ENCODE measurements at regions not wholly inside any gene's neighbourhood (a gene's known extent, or its start where the extent isn't known, plus 50 kb on each side); places are given as distances from the start of the nearest gene placed in this dataset.

DNA sequence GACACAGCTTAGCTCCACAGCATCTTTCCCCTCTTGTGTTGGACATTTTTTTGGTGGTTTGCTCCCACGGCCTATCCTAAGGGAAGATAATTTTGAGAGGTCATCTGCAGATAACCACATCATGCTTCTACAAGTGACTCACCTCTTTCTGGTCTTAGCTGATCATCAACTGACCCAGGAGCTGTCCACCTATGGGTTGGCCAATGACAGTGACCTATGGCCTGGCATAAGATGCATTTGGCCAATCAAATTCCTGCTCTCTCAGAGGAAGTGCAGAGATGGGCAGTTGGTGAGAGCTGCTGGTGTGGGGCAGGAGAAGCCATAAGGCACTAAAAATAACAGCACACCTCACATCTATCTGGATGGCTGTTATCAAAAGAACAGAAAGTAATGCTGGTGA lies 100.0 kb upstream of the CLDN14 start:
- H3K4me3 ChIP-seq (ENCODE audit: low read length), result no peak overlapping the region
- H3K9me3 ChIP-seq (replicated peaks; ENCODE audit: low read length), result no peaks in the 10 kb centered on the region
- no peaks in the 10 kb centered on the region for H3K36me3 ChIP-seq (ENCODE audit: insufficient read depth, low read length)
- H3K27me3 ChIP-seq (ENCODE audit: control insufficient read depth, insufficient read depth, low read length), result peaks cover 74% of the 10 kb centered on the region
- H3K4me1 ChIP-seq (ENCODE audit: control insufficient read depth, insufficient read depth, low read length), result no peaks in the 10 kb centered on the region
- H3K9ac ChIP-seq (ENCODE audit: low read depth, low read length), result no peak overlapping the region
- no peak overlapping the region for H3K4me2 ChIP-seq (ENCODE audit: low read length)

DNA sequence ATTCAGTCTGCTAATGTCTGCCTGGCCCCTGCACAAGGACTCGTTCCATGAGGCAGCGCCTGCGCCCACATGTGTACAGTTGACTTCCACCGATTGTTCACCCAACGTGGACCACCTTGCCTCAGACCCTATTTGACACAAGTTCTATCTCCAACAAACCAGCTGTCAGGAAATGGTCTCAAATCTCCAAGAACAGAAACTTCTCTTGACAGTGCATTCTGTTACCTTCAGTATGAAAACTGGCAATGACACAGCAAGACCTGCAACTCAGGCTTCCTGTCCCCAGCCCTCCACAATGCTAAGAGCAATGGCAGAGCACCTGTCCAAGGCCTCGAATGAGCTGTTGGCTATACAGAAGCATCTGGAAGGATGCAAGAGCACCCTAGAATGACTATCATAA lies 102.3 kb upstream of the CLDN14 start:
- Histone ChIP-seq H3K4me3 (ENCODE audit: low read length) (no peak overlapping the region), H3K9ac (ENCODE audit: low read depth, low read length) (no peak overlapping the region), H3K36me3 (ENCODE audit: insufficient read depth, low read length) (no peaks in the 10 kb centered on the region), H3K9me3 (replicated peaks; ENCODE audit: low read length) (no peaks in the 10 kb centered on the region), H3K4me1 (ENCODE audit: control insufficient read depth, insufficient read depth, low read length) (no peaks in the 10 kb centered on the region), H3K4me2 (ENCODE audit: low read length) (no peak overlapping the region), H3K27me3 (ENCODE audit: control insufficient read depth, insufficient read depth, low read length) (peaks cover 59% of the 10 kb centered on the region)

DNA sequence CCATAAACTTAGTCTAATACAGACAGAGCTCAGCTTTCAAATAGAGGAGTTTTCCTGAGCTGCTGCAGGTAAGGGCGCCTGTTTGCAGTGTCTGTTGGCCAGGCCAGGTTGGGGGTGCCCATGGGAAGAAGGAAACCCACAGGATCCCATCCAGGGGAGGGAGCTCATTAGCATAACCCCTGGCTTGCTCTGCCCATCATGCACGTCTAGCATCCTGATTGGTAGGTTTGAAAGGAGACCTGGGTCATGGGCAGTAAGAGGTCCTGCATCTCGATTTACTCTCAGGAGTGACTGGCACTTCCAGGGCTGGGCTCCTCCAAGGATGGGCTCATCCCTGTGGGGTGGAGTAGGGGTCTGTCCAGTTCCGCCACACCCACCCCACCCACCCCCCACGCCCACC lies 103.7 kb upstream of the CLDN14 start:
- Histone ChIP-seq H3K36me3 (ENCODE audit: insufficient read depth, low read length) (no peaks in the 10 kb centered on the region), H3K9me3 (replicated peaks; ENCODE audit: low read length) (no peaks in the 10 kb centered on the region), H3K9ac (ENCODE audit: low read depth, low read length) (no peak overlapping the region), H3K4me2 (ENCODE audit: low read length) (no peak overlapping the region), H3K27me3 (ENCODE audit: control insufficient read depth, insufficient read depth, low read length) (peaks cover 56% of the 10 kb centered on the region), H3K4me1 (ENCODE audit: control insufficient read depth, insufficient read depth, low read length) (no peaks in the 10 kb centered on the region), H3K4me3 (ENCODE audit: low read length) (no peak overlapping the region)

DNA sequence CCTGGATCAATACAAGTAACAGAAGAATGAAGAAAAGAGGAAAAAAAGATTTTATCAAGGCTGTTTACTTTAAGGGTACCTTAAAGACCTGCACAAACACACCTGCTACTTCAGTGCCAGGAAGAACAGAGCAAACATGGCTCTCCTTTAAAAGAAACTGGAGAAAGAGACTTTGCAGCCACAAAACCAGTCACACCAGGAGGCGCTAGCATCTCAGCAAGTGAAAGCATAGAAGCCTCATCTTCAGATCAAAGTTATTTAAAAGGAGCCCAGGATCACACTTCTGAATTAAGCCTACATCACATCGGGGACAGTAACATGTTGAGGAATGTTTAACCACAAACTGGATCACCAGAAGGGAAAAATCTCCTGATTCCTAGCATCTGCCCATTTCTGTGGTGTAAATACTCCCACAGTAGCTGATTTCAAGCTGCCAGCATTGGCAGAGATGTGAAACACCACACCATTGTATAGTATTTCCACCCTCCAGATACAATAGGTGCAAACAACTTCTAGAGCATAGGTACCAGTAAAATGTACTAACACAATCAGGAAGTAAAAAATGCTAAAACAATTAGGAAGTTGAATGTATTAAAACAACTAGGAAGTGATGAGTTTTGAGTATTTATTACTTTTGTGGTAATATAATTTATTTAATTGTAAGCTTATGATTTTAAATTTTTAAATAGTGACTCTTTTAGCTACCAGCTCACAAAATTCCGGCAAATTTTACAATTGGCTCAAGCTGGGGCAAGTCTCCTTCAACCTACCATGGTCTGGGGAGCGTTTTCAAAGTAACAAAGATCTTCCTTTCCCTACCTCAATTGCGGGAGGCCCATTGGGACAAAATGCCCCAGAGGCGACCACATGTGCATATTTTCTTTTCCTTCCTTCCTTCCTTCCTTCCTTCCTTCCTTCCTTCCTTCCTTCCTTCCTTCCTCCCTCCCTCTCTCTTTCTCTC lies 105.3 kb upstream of the CLDN14 start:
- peaks cover 43% of the 10 kb centered on the region for H3K27me3 ChIP-seq (ENCODE audit: control insufficient read depth, insufficient read depth, low read length)
- H3K4me1 ChIP-seq (ENCODE audit: control insufficient read depth, insufficient read depth, low read length), result no peaks in the 10 kb centered on the region
- H3K4me2 ChIP-seq (ENCODE audit: low read length), result no peak overlapping the region
- no peak overlapping the region for H3K9ac ChIP-seq (ENCODE audit: low read depth, low read length)
- H3K4me3 ChIP-seq (ENCODE audit: low read length), result no peak overlapping the region
- no peaks in the 10 kb centered on the region for H3K9me3 ChIP-seq (replicated peaks; ENCODE audit: low read length)
- H3K36me3 ChIP-seq (ENCODE audit: insufficient read depth, low read length), result no peaks in the 10 kb centered on the region

DNA sequence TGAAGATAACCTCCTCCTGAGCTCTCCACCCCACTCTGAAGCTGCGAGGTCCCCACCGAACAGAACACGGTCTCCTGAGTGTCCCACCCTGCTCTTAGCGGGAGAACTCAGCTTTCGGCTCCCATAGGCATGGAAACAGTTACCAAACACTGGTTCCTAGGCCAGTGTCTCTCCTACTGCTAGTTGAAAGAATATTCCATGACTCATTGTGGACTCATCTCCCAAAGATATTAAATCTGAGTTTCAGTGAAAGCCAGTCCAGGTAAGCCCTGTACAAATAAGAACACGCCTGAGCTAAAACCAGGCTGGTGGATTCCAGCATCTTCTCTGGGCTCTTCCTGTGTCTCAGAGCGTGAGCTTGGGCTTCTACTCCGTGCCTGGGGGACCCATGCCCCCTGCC lies 107.5 kb upstream of the CLDN14 start:
- peaks cover 30% of the 10 kb centered on the region for H3K27me3 ChIP-seq (ENCODE audit: control insufficient read depth, insufficient read depth, low read length)
- H3K9me3 ChIP-seq (replicated peaks; ENCODE audit: low read length), result no peaks in the 10 kb centered on the region
- H3K4me3 ChIP-seq (ENCODE audit: low read length), result no peak overlapping the region
- no peaks in the 10 kb centered on the region for H3K4me1 ChIP-seq (ENCODE audit: control insufficient read depth, insufficient read depth, low read length)
- no peak overlapping the region for H3K9ac ChIP-seq (ENCODE audit: low read depth, low read length)
- H3K4me2 ChIP-seq (ENCODE audit: low read length), result no peak overlapping the region
- no peaks in the 10 kb centered on the region for H3K36me3 ChIP-seq (ENCODE audit: insufficient read depth, low read length)

DNA sequence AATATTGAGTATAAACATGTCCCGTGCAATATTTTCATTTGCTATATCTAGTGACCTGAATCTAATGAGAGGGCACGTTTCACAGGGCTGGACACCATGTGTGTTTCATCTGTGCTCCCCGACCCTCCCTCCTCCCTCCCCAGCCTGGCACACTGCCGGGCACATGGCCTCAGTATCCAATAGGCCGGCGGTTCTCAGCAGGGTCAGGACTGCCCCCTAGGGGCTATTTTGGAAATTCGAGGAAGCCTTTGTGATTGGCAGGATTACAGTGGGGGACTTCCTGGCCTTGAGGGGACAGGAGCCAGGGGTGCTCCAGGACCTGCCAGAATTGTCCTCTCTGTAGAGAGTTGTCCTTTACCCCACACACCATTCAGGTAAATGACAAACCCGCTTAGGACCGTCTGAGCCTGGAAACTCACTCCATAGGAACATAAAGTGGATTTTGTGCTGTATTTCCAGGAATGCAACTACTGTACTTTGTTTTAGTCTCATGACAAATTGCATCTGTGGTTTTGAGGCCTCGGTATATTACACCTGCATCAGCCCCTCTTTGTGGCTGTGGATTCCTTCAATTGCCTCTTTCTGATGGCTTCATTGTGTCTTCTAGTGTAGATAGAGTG lies 109.5 kb upstream of the SIM2 start:
- no peaks in the 10 kb centered on the region for H3K36me3 ChIP-seq (ENCODE audit: insufficient read depth, low read length)
- no peak overlapping the region for H3K4me2 ChIP-seq (ENCODE audit: low read length)
- H3K4me3 ChIP-seq (ENCODE audit: low read length), result no peak overlapping the region
- H3K9ac ChIP-seq (ENCODE audit: low read depth, low read length), result no peak overlapping the region
- H3K4me1 ChIP-seq (ENCODE audit: control insufficient read depth, insufficient read depth, low read length), result no peaks in the 10 kb centered on the region
- no peaks in the 10 kb centered on the region for H3K9me3 ChIP-seq (replicated peaks; ENCODE audit: low read length)
- peaks cover 33% of the 10 kb centered on the region for H3K27me3 ChIP-seq (ENCODE audit: control insufficient read depth, insufficient read depth, low read length)

DNA sequence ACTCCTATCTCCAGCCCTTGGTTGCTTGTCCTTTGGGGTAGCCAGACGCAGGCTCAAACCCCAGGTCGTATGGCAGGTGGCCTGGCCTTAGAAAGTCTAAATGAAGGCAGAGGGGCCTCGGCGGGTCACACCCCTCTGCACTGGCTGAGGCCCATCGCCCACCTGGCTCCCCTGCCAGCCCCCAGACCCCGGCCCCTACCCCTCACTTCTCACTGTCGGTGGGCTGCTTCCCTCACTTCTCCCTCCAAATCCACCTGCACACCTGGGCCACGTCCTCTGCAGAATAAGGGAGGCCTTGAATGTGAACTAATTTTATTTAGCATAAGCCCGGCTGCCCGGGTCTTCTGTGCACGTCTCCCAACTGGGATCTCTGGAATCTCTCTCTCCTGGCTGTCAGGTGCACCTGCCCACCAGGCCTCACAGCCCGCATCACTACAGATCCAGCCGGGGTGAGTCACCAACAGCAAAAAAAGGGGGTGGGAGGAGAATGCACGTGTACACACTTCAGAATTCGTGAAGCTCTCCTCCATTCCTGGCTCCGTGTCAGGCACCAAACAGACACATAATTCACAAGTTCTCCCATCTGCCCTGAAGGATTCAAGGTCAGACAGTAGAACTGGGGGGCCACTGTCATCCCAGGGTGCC lies 107.5 kb upstream of the SIM2 start:
- H3K9ac ChIP-seq (ENCODE audit: low read depth, low read length), result no peak overlapping the region
- peaks cover 41% of the 10 kb centered on the region for H3K27me3 ChIP-seq (ENCODE audit: control insufficient read depth, insufficient read depth, low read length)
- H3K4me1 ChIP-seq (ENCODE audit: control insufficient read depth, insufficient read depth, low read length), result no peaks in the 10 kb centered on the region
- no peak overlapping the region for H3K4me3 ChIP-seq (ENCODE audit: low read length)
- H3K9me3 ChIP-seq (replicated peaks; ENCODE audit: low read length), result no peaks in the 10 kb centered on the region
- no peak overlapping the region for H3K4me2 ChIP-seq (ENCODE audit: low read length)
- H3K36me3 ChIP-seq (ENCODE audit: insufficient read depth, low read length), result no peaks in the 10 kb centered on the region

DNA sequence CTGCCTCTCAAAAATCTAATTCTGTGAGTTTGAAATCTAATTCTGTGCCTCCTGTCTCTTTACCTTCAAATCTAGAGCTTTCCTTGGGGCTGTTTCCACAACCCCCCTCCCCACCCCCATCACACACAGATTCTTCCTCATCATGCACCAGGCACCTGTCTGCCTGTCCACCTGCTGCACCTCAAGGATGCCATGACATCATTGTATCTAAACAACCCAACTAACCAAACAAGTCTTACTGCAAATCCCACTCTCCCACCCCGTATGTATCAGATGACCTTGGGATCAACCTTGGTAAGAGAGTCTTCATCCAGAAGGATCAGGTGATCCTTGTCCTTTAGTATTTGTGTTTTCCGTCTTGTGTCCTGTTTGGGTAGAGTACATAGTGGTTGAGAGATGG lies 102.7 kb upstream of the SIM2 start:
- H3K4me1 ChIP-seq (ENCODE audit: control insufficient read depth, insufficient read depth, low read length), result no peaks in the 10 kb centered on the region
- H3K4me2 ChIP-seq (ENCODE audit: low read length), result no peak overlapping the region
- no peak overlapping the region for H3K4me3 ChIP-seq (ENCODE audit: low read length)
- no peak overlapping the region for H3K9ac ChIP-seq (ENCODE audit: low read depth, low read length)
- peaks cover 71% of the 10 kb centered on the region for H3K27me3 ChIP-seq (ENCODE audit: control insufficient read depth, insufficient read depth, low read length)
- H3K9me3 ChIP-seq (replicated peaks; ENCODE audit: low read length), result no peaks in the 10 kb centered on the region
- H3K36me3 ChIP-seq (ENCODE audit: insufficient read depth, low read length), result no peaks in the 10 kb centered on the region

DNA sequence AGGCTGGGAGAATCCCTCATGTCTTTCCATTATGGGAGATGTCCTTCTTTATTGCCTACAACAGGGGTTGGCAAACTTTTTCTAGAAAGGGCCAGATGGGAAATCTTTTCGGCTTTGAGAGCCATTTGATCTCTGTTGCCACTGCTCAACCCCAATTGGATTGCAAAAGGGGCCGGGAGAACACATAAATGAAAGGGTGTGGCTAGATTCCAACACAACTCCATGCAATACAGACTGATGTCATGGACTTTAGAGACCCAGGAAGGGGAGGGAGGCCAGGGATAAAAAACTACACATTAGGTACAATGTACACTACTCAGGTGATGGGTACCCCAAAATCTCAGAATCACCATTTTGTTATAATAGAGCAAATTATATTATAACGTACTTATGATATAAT lies 97.6 kb upstream of the SIM2 start:
- Histone ChIP-seq H3K4me1 (ENCODE audit: control insufficient read depth, insufficient read depth, low read length) (no peaks in the 10 kb centered on the region), H3K9me3 (replicated peaks; ENCODE audit: low read length) (no peaks in the 10 kb centered on the region), H3K36me3 (ENCODE audit: insufficient read depth, low read length) (no peaks in the 10 kb centered on the region), H3K9ac (ENCODE audit: low read depth, low read length) (no peak overlapping the region), H3K4me2 (ENCODE audit: low read length) (no peak overlapping the region), H3K4me3 (ENCODE audit: low read length) (no peak overlapping the region), H3K27me3 (ENCODE audit: control insufficient read depth, insufficient read depth, low read length) (peaks cover 61% of the 10 kb centered on the region)

DNA sequence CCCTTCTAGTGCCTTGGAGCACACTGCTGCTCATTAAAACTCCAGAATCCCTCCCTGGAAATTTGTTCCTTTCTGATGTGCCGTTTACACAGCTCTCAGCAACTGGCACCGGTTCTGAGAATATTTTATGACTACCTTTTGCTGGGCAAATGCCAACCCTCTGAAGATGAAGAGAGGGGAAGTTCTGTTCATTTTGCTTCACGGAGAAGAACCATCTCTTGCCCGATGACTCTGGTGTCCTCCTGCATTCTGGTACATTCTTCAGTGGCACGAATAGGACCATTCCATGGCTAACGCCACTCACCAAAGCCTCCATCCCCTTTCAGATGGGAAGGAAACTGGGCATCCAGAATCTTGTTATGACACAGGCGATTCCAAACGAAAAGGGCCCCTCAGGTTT lies 96.2 kb upstream of the SIM2 start:
- Histone ChIP-seq H3K27me3 (ENCODE audit: control insufficient read depth, insufficient read depth, low read length) (peaks cover 50% of the 10 kb centered on the region), H3K4me2 (ENCODE audit: low read length) (no peak overlapping the region), H3K36me3 (ENCODE audit: insufficient read depth, low read length) (no peaks in the 10 kb centered on the region), H3K4me1 (ENCODE audit: control insufficient read depth, insufficient read depth, low read length) (no peaks in the 10 kb centered on the region), H3K4me3 (ENCODE audit: low read length) (no peak overlapping the region), H3K9me3 (replicated peaks; ENCODE audit: low read length) (no peaks in the 10 kb centered on the region), H3K9ac (ENCODE audit: low read depth, low read length) (no peak overlapping the region)

DNA sequence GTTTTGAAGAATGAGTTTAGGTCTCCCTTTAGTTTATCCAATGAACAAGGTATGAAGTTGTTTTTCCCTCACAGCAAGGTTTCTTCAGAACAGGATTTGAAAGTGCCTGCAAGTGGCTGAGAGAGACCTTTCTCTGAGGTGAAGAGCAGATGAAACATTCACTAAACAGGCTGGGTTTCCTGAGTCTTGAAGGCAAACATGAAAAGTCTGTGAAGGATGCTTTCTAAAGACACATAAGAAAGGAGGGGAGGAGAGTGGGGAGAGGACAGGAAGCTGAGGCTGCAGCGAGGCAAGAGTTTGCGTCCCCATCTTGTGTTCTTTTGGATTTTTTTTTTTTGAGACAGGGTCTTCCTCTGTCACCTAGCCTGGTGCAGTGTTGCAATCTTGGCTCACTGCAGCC lies 95.7 kb upstream of the SIM2 start:
- H3K36me3 ChIP-seq (ENCODE audit: insufficient read depth, low read length), result no peaks in the 10 kb centered on the region
- no peaks in the 10 kb centered on the region for H3K9me3 ChIP-seq (replicated peaks; ENCODE audit: low read length)
- peaks cover 49% of the 10 kb centered on the region for H3K27me3 ChIP-seq (ENCODE audit: control insufficient read depth, insufficient read depth, low read length)
- no peak overlapping the region for H3K4me2 ChIP-seq (ENCODE audit: low read length)
- no peaks in the 10 kb centered on the region for H3K4me1 ChIP-seq (ENCODE audit: control insufficient read depth, insufficient read depth, low read length)
- H3K9ac ChIP-seq (ENCODE audit: low read depth, low read length), result no peak overlapping the region
- H3K4me3 ChIP-seq (ENCODE audit: low read length), result no peak overlapping the region
